ENCODE measurements at regions not wholly inside any gene's neighbourhood (a gene's known extent, or its start where the extent isn't known, plus 50 kb on each side); places are given as distances from the start of the nearest gene placed in this dataset.

DNA sequence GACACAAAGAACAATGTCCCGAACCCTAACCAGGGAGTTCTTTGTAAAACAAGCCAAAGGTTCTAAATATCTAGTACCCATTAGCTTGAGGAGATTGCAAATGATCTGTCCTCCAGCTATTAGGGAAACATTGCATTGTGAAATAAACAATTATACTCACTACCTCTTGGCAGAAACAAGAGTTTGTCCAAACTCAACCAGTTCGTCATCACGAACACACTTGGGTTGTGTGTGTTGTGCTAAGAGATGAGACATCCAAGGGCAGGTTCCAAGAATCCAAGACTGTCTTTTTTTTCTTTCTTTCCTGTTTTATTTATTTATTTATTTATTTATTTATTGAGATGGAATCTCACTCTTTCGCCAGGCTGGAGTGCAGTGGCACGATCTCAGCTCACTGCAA lies 793.1 kb upstream of the AUTS2 start:
- TF ChIP-seq, protein P1, sequence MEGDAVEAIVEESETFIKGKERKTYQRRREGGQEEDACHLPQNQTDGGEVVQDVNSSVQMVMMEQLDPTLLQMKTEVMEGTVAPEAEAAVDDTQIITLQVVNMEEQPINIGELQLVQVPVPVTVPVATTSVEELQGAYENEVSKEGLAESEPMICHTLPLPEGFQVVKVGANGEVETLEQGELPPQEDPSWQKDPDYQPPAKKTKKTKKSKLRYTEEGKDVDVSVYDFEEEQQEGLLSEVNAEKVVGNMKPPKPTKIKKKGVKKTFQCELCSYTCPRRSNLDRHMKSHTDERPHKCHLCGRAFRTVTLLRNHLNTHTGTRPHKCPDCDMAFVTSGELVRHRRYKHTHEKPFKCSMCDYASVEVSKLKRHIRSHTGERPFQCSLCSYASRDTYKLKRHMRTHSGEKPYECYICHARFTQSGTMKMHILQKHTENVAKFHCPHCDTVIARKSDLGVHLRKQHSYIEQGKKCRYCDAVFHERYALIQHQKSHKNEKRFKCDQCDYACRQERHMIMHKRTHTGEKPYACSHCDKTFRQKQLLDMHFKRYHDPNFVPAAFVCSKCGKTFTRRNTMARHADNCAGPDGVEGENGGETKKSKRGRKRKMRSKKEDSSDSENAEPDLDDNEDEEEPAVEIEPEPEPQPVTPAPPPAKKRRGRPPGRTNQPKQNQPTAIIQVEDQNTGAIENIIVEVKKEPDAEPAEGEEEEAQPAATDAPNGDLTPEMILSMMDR (IDR thresholded peaks at IDR 0.05), result no peak
- TF ChIP-seq POLR2A (IDR thresholded peaks at IDR 0.05) (no peak), EP300 (IDR thresholded peaks at IDR 0.05) (no peak)
